HG03575 (cell line): ENCODE measurements at regions not wholly inside any gene's neighbourhood (a gene's known extent, or its start where the extent isn't known, plus 50 kb on each side); places are given as distances from the start of the nearest gene placed in this dataset.
"Not testable (repeated sequence)": the region's sequence is repeated elsewhere in the genome, so short reads cannot be mapped to it uniquely, and the experiment has no call there.

Source experiments
- ATAC-seq: cut with Tn5 transposase; IDR thresholded peaks from one replicate; pipeline ENCODE4 v1.9.1; 2021; ENCODE audit not compliant: unreplicated experiment, insufficient number of reproducible peaks, low FRiP score; ENCODE audit errors: extremely low read depth

GRCh38 chr6:169864148-169865020 lies 113.0 kb downstream of the ERMARD start:
- no peak for ATAC-seq

DNA sequence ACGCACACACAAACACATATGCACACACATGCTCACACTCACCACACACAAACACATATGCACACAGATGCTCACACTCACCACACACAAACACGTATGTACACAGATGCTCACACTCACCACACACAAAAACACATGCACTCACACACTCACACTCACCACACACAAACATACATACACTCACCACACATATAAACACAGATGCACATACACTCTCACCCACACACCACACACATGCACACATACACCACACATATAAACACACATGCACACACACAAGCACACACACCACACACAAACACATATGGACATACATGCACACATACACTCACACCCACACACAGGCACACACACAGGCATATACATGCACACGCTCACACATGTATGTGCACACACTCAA lies 112.3 kb downstream of the ERMARD start:
- ATAC-seq: no peak

- ATAC-seq: no peak
These were observed 111.6 kb downstream of the ERMARD start for GRCh38 chr6:169862892-169863525.

DNA sequence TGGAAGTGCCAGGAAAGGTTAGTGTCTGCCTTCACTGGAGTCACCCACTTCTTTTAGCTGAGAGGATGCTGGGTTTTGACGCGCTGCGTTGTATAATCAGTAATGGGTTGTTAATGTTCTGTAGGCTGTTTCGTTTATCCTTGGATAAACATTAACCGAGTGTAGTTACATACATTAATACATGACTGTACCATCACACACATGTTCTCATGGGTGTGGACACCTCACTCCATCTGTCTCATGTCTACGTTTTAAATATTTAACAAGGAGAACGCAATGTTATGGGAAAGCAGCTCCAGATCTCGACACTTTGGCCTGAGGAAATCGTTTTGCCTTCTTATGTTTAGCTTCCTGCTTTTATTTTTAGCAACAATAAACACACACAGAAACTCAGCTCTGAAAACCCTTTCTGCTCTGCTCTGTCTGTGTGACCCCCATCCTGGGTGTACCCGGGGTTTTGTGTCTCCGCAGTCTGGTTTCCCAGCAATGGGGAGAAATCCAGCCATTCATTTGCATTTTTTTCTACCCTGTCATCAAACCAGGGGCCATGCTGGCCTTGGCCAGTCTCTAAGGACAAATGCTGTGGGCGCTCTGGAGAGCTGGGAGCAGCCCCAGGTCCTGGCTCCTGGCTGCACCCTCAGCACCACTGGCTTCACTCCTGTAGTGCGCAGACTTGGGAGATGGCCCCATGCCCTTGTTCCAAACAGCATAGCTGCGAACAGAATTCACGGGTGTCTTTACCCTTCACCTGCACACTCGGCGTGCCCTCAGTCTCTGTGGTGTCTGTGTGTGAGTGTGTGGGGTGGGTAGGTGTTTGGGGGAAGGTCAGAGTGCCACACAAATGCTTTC lies 110.8 kb downstream of the ERMARD start:
- no peak for ATAC-seq

DNA sequence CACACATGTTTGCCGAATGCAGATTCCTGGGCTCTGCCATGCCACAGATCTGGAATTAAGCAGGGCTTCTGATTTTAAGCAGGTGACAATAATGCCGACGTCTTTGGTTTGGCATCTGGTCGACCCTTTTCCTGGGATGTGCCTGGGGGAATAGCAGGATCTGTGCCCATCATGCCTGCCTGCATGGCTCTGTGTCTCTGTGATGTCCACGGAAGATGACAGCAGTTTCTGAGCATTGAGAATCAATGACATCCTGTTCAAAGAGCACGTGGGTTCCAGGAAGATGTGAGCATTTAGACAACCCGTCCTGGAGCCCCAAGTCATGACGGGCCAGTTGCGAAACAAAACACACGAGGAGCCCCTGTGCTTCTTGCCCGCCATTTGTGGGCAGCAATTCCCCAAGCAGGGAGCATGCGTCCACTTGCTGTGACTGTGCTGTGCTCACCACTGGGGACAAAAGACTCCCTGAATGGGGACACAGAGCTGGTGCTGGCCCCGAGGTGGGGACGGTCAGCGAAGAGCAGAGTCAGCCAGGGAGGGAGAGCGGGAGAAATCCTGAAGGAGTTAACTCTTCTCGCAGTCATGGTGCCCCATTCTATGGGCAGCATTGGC lies 110.1 kb downstream of the ERMARD start:
- no peak for ATAC-seq

DNA sequence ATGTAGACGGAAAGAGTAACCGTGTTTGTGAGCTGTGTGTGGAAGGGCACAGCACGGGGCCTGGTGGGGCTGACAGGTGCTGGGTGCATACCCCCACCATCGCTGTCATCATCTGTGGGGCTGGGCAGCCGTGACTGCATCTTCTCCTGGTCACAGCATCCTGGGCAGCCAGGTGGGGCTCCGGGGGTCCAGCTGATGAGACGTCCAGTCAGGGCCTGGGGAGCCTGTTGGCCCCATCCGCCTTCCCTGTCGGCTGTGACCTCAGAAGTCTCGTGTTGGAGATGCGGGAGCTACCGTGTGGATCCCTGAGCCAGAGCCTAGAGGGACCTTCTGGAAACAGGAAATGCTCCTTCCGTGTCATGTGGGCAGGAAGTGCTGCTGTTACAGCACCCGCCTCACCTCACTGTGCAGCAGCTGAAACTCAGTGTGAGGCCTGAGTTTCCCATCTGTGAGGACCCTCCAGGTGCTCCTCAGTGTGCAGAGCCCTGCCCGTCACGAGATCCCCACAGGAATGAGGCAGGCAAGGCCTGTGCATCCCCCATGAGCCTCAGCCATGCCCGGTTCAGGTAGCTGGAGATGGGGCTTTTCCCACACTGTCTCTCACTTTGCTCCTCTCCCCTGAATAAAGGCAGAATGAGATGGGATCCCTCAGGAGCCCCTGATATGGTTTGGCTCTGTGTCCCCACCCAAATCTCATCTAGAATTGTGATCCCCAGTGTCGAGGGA lies 108.7 kb downstream of the ERMARD start:
- ATAC-seq: no peak

- ATAC-seq: no peak
These were observed 108.1 kb downstream of the ERMARD start for GRCh38 chr6:169859401-169859977.

DNA sequence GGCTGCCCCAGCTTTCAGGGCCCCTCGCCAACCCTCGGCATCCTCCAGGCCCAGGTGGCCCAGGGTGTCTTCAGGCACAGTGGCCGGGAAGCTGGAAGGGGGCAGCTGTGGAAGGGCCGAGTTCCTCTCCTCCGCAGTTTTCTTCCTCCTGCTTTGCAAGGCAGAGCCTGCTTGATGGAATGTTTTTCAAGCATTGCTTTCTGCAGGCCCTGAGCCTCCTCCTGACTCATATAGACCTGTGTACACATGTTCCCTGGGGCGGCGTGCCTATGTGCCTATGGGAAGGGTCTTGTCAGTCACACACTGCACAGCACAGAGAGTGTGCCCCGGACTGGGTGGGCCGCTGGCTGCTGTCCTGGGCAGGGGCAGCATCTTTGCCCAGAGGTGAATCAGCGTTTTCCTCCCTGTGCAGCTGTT lies 107.5 kb downstream of the ERMARD start:
- ATAC-seq: no peak

DNA sequence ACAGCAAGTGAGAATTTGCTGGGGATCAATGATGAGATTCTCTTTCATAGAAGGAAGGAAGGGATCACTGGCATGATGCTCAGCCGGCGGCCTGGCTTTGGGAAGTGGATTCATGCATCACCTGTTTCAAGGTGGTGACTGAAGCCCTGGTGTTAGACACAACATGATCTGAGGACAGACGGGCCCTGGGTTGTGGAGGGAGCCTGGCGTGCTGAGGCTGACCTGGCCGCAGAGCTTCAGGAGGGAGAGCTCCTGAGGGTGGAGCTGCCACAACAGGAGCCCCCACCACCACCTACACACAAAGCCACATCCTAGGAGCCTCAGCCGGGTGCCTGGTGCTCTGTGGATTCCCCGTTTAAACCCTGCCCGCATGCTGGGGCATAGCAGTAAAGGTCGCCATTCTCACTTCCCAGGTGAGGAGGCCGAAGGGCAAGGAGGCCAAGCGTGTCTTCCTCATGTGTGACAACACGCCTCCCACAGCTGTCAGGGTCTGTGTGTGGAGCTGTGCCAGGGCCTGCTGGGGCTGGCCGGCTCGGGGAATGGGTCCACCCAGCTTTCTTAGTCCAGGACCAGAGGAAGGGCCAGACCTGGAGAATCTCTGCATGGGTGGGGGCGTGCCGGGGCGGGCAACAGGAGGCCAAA lies 107.0 kb downstream of the ERMARD start:
- no peak for ATAC-seq

GRCh38 chr6:169857343-169858292 lies 106.2 kb downstream of the ERMARD start:
- no peak for ATAC-seq

DNA sequence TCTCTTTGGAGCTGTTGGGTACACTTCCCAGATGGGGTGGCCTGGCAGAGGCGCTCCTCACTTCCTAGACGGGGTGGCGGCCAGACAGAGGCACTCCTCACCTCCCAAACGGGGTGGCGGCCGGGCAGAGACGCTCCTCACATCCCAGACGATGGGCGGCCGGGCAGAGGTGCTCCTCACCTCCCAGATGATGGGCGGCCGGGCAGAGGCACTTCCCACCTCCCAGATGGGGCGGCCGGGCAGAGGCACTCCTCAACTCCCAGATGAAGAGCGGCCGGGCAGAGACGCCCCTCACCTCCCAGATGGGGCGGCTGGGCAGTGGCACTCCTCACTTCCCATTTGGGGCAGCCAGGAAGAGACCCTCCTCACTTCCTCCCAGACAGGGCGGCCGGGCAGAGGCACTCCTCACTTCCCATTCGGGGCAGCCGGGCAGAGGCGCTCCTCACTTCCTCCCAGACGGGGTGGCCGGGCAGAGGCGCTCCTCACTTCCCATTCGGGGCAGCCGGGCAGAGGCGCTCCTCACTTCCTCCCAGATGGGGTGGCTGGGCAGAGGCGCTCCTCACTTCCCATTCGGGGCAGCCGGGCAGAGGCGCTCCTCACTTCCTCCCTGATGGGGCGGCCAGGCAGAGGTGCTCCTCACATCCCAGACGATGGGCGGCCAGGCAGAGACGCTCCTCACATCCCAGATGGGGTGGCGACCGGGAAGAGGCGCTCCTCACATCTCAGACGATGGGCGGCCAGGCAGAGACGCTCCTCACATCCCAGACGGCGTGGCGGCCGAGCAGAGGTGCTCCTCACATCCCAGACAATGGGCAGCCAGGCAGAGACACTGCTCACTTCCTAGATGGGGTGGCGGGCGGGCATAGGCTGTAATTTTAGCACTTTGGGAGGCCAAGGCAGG lies 105.3 kb downstream of the ERMARD start:
- ATAC-seq: not testable (repeated sequence)

DNA sequence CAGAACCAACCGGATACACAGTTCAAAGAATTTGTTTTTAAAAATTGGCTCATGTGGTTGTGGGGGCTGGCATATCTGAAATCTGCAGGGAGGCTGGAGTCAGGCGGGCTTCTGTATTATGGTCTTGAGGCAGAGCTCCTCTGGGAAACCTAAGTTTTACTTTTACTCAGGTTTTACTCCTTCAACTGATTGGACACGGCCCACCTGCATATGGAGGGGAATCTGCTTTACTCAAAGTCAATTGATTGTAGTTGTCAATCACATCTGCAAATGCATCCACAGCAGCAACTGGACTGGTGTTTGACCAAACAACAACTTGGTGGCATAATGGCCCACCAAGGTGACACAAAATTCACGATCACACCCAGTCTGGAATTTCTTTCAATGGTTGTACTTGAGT lies 103.4 kb downstream of the ERMARD start:
- no peak for ATAC-seq

DNA sequence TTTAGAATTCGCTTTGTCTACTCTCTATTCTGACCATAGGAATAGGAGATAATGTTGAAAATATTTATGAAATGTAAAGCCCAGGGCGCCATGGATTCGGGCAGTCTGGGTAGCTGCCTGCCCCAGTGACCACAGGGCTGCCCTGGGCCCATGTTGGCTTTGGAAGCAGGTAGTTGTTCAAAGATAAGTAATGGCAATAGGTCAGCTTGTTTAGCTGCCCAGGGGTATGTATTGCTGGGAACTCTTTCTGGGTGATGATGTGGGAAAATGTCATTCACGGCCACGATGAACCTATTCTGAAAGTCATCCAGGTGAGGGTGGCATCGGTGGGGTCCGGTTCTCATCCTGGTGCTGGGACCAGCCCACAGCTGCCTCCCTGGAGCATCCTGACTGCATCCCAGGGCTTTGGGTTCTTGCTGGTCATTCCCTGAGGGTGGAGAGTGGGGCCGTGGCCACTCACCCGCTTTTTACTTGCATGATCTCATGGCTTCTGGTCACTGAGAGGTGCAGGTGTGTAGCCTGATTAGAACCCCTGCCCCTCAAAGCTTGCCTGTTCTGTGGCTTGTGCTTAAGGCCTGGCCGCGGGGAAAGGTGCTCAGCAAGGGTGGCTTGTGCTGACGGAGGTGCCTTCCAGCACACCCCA lies 102.8 kb downstream of the ERMARD start:
- ATAC-seq: no peak

DNA sequence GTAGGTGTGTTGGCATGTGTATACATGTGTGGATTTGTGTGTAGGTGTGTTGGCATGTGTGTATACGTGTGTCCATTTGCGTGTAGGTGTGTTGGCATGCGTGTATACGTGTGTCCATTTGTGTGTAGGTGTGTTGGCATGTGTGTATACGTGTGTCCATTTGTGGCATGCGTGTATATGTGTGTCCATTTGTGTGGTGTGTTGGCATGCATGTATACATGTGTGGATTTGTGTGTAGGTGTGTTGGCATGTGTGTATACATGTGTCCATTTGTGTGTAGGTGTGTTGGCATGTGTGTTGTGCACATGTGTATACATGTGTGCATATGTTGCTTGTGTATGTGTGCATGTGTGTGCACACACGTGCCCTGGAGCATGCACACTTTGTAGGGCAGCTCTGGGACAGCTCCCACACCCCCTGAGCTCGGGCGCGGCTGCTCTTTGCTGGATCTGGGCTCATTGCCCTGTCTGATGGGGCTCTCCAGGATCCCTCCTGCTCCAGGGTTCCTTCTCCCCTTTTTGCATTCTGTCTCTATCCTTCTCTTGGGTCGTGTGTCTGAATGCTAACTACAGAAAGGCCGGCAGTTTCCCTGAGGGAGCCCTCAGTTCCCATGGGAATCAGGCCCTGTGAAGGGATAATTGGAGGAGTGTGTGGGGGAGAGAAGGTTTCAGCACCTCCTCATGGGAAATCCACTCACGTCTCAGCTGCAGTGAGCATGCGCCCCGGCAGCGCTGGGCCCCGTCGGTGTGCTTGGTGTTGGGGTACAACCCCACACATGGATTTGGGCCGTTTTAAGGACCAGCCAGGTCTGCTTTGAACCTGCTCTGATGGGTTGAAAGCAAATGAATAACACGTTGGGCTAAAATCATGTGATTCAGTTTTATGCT lies 102.0 kb downstream of the ERMARD start:
- no peak for ATAC-seq
